Right atrium auricular region (tissue), 2 donors: ENCODE measurements at regions not wholly inside any gene's neighbourhood (a gene's known extent, or its start where the extent isn't known, plus 50 kb on each side); places are given as distances from the start of the nearest gene placed in this dataset.

Experiments used
- DNase-seq: peaks from one replicate; pipeline ENCODE4 v3.0.0-alpha.2; 2019; ENCODE audit warnings: low spot score
- H3K27ac ChIP-seq, 2 donors: fragments of 200-600 bp; sonication (generic); 1 replicate in 1 of 2; 2 replicates in 1 of 2; pipeline ENCODE4 v1.5.1; 2016 to 2019
- H3K27me3 ChIP-seq, 2 donors: fragments of 200-600 bp; sonication (generic); one replicate each; pipeline versions ENCODE4 v1.5.1 to v1.6.0; 2017 to 2019
- H3K36me3 ChIP-seq: fragments of 200-600 bp; sonication (generic); one replicate; pipeline ENCODE4 v1.5.1; 2016
- H3K4me1 ChIP-seq, 2 donors: fragments of 200-600 bp; sonication (generic); one replicate each; pipeline versions ENCODE4 v1.5.1 to v1.6.0; 2017 to 2019
- H3K4me3 ChIP-seq, 2 donors: fragments of 200-600 bp; sonication (generic); 1 replicate in 1 of 2; 2 replicates in 1 of 2; pipeline ENCODE4 v1.5.1; 2017 to 2019; ENCODE audit warnings: mild to moderate bottlenecking in 1 of 2, moderate library complexity in 1 of 2
- H3K9me3 ChIP-seq, 2 donors: fragments of 200-600 bp; sonication (generic); one replicate each; pipeline ENCODE4 v1.5.1; 2019
- CTCF ChIP-seq, 2 donors: fragments of 200-600 bp; sonication (generic); IDR thresholded peaks; one replicate each; pipeline ENCODE4 v1.5.1; 2019; ENCODE audit warnings: antibody characterized with exemption in 2 of 2

- H3K36me3 ChIP-seq = no peaks in the 10 kb centered on the region
- H3K9me3 ChIP-seq = peaks cover 0 to 12% of the 10 kb centered on the region in 2 donors
- no peak overlapping the region for H3K27ac ChIP-seq
- H3K27me3 ChIP-seq = no peaks in the 10 kb centered on the region
- H3K4me1 ChIP-seq = no peaks in the 10 kb centered on the region
- no peak overlapping the region for H3K4me3 ChIP-seq
- no peak for TF ChIP-seq CTCF (IDR thresholded peaks at IDR 0.05)
- no peak for DNase-seq
Measured at GRCh38 chr10:2118201-2118600, 380.9 kb upstream of the ADARB2 start.

- Histone ChIP-seq H3K36me3 (no peaks in the 10 kb centered on the region), H3K4me1 (no peaks in the 10 kb centered on the region), H3K27me3 (no peaks in the 10 kb centered on the region), H3K4me3 (no peak overlapping the region), H3K9me3 (peaks cover 0 to 12% of the 10 kb centered on the region in 2 donors), H3K27ac (no peak overlapping the region)
- no peak for DNase-seq
- no peak for TF ChIP-seq CTCF (IDR thresholded peaks at IDR 0.05)
Measured at GRCh38 chr10:2117641-2118040, 380.3 kb upstream of the ADARB2 start.

GRCh38 chr10:2111965-2112364, 374.6 kb upstream of the ADARB2 start:
- no peak overlapping the region for H3K27ac ChIP-seq
- no peak for DNase-seq
- no peaks in the 10 kb centered on the region for H3K36me3 ChIP-seq
- H3K27me3 ChIP-seq = no peaks in the 10 kb centered on the region
- TF ChIP-seq CTCF (IDR thresholded peaks at IDR 0.05) = no peak
- H3K4me1 ChIP-seq = no peaks in the 10 kb centered on the region
- no peak overlapping the region for H3K4me3 ChIP-seq
- peaks cover 0 to 3% of the 10 kb centered on the region in 2 donors for H3K9me3 ChIP-seq

- no peak for TF ChIP-seq CTCF (IDR thresholded peaks at IDR 0.05)
Measured at GRCh38 chr10:2108496-2108895, 371.2 kb upstream of the ADARB2 start.

GRCh38 chr10:2106641-2107040, 369.3 kb upstream of the ADARB2 start:
- DNase-seq = no peak
- no peaks in the 10 kb centered on the region for H3K4me1 ChIP-seq
- H3K4me3 ChIP-seq = no peak overlapping the region
- H3K27me3 ChIP-seq = no peaks in the 10 kb centered on the region
- TF ChIP-seq CTCF (IDR thresholded peaks at IDR 0.05) = no peak
- no peak overlapping the region for H3K27ac ChIP-seq
- H3K9me3 ChIP-seq = no peaks in the 10 kb centered on the region
- H3K36me3 ChIP-seq = no peaks in the 10 kb centered on the region

More at GRCh38 chr10:2108496-2108895, 371.2 kb upstream of the ADARB2 start:
- H3K27me3 ChIP-seq = no peaks in the 10 kb centered on the region
- H3K36me3 ChIP-seq = no peaks in the 10 kb centered on the region
- no peak for DNase-seq
- no peaks in the 10 kb centered on the region for H3K4me1 ChIP-seq
- no peaks in the 10 kb centered on the region for H3K9me3 ChIP-seq
- no peak overlapping the region for H3K4me3 ChIP-seq
- H3K27ac ChIP-seq = no peak overlapping the region

- no peaks in the 10 kb centered on the region for H3K27me3 ChIP-seq
- H3K4me1 ChIP-seq = no peaks in the 10 kb centered on the region
- no peak overlapping the region for H3K4me3 ChIP-seq
- TF ChIP-seq CTCF (IDR thresholded peaks at IDR 0.05) = no peak
- no peak for DNase-seq
- no peaks in the 10 kb centered on the region for H3K9me3 ChIP-seq
- H3K27ac ChIP-seq = no peak overlapping the region
- H3K36me3 ChIP-seq = no peaks in the 10 kb centered on the region
Measured at GRCh38 chr10:2099321-2099720, 362.0 kb upstream of the ADARB2 start.
